ENCODE measurements at regions not wholly inside any gene's neighbourhood (a gene's known extent, or its start where the extent isn't known, plus 50 kb on each side); places are given as distances from the start of the nearest gene placed in this dataset.
"Not testable (repeated sequence)": the region's sequence is repeated elsewhere in the genome, so short reads cannot be mapped to it uniquely, and the experiment has no call there.

DNA sequence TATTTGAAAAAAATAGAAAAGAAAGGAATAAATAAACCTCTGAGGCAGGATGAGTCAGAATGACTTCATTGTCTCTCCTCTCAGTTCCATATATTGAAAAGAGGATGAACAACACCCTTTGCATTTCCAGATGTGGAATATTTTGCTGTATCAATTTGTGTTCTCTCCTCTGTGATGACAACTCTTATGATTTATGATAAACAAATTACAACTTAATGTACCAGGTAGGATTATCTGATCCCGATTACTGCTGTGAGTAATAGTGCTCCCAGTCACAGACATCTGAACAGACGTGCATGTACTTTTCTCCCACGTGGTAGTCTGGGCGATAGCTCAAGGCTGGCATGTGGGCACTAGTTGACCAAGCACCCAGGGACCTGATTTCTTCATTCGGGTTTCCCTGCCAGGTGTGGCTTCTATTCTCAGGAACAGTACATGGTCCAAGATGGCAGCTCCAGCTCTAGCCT is 142.1 kb upstream of the SULF2 start:
- H3K27me3 ChIP-seq (ENCODE audit: insufficient read depth, low read depth, severe bottlenecking) = no peaks in the 10 kb centered on the region
- H3K36me3 ChIP-seq = no peaks in the 10 kb centered on the region
- TF ChIP-seq, protein P1, sequence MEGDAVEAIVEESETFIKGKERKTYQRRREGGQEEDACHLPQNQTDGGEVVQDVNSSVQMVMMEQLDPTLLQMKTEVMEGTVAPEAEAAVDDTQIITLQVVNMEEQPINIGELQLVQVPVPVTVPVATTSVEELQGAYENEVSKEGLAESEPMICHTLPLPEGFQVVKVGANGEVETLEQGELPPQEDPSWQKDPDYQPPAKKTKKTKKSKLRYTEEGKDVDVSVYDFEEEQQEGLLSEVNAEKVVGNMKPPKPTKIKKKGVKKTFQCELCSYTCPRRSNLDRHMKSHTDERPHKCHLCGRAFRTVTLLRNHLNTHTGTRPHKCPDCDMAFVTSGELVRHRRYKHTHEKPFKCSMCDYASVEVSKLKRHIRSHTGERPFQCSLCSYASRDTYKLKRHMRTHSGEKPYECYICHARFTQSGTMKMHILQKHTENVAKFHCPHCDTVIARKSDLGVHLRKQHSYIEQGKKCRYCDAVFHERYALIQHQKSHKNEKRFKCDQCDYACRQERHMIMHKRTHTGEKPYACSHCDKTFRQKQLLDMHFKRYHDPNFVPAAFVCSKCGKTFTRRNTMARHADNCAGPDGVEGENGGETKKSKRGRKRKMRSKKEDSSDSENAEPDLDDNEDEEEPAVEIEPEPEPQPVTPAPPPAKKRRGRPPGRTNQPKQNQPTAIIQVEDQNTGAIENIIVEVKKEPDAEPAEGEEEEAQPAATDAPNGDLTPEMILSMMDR (IDR thresholded peaks at IDR 0.05; ENCODE audit: low read depth, low read length) = no peak
- H3K27ac ChIP-seq = no peak overlapping the region
- H3K9me3 ChIP-seq (ENCODE audit: severe bottlenecking) = no peaks in the 10 kb centered on the region
- no peak for DNase-seq
- H3K4me3 ChIP-seq (ENCODE audit: low read depth, low read length) = no peak overlapping the region

DNA sequence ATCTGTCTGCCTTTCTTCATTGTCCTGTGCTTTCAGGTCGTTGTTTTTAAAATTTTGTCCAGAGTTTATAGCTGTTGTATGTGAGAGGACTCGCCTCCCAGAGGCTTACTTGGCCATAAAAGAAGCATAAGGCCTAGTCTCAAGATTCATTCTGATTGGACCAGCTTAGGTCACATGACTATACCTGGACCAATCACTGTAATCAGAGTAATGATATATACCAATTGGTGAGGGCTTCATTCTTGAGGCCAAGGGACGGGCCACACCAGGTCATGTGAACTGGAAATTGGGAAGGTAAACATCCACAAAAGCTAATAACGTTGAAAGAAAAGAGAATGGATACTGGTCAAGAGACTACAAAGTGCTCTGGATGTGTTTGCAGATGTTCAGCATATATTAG is 141.4 kb upstream of the SULF2 start:
- no peaks in the 10 kb centered on the region for H3K9me3 ChIP-seq (ENCODE audit: severe bottlenecking)
- H3K4me3 ChIP-seq (ENCODE audit: low read depth, low read length) = no peak overlapping the region
- H3K27ac ChIP-seq = no peak overlapping the region
- no peaks in the 10 kb centered on the region for H3K27me3 ChIP-seq (ENCODE audit: insufficient read depth, low read depth, severe bottlenecking)
- no peak for DNase-seq
- TF ChIP-seq, protein P1 (IDR thresholded peaks at IDR 0.05; ENCODE audit: low read depth, low read length) = no peak
- no peaks in the 10 kb centered on the region for H3K36me3 ChIP-seq

DNA sequence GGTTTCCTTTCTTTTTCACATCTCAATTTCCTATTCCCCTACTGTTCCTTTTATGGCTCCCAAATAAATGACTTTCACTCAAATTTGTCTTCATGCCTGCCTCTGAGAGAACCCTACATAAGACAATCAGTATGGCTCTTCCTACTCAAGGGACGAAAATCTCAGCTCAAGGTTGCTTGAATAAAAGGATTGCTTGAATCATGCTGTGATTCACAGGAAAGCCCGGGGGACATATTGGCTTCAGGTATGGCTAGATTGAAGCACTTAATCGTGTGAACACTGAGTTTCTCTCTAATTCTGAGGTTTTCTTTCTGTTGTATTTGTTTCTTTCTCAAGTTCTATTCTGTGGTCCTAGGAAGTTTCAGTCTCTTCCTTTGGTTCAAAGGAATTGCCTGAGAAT is 140.3 kb upstream of the SULF2 start:
- H3K9me3 ChIP-seq (ENCODE audit: severe bottlenecking) = no peaks in the 10 kb centered on the region
- no peak overlapping the region for H3K4me3 ChIP-seq (ENCODE audit: low read depth, low read length)
- H3K27me3 ChIP-seq (ENCODE audit: insufficient read depth, low read depth, severe bottlenecking) = no peaks in the 10 kb centered on the region
- TF ChIP-seq, protein P1 (IDR thresholded peaks at IDR 0.05; ENCODE audit: low read depth, low read length) = no peak
- H3K27ac ChIP-seq = no peak overlapping the region
- DNase-seq = no peak
- no peaks in the 10 kb centered on the region for H3K36me3 ChIP-seq

DNA sequence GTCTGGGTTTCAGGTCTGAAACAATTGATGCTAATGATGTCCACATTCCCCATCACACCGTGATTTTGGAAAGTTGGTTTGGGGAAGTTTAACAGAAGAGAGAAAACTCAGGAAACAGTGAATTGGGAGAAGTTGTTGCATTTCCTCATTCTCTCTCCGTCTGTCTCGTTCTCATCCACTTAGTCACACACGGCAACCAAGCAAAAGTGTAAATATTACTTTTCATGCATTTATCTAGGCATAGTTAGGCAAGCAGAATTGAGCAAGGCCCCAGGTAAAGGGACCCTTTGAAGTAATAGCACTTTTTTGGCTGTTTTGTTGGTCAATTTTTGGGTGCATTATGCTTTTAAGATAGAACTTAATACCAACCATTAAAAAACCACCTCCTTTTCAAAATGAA is 137.0 kb upstream of the SULF2 start:
- H3K27me3 ChIP-seq (ENCODE audit: insufficient read depth, low read depth, severe bottlenecking) = no peaks in the 10 kb centered on the region
- TF ChIP-seq, protein P1 (IDR thresholded peaks at IDR 0.05; ENCODE audit: low read depth, low read length) = no peak
- H3K9me3 ChIP-seq (ENCODE audit: severe bottlenecking) = peaks cover 8% of the 10 kb centered on the region
- H3K27ac ChIP-seq = no peak overlapping the region
- no peaks in the 10 kb centered on the region for H3K36me3 ChIP-seq
- H3K4me3 ChIP-seq (ENCODE audit: low read depth, low read length) = no peak overlapping the region
- DNase-seq = no peak

DNA sequence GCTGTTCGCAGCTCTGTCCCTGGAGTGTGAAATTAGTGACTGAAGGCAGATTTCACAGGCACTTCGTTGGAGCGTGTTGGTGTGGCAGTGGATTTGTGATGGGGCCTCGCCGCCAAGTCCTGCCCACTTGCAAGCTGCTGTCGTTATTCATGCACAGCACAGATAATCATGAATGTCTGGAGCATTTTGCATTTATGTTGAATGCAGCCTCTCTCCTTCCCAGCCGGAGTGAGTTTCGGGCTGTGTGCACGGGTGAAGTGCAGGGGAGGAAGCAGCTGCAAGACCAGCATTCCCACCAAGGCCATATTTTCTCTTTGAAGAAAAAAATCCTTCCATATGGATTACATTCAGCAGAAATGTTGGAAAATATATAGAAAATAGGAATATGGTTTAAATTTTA is 136.5 kb upstream of the SULF2 start:
- not testable (repeated sequence) for H3K9me3 ChIP-seq (ENCODE audit: severe bottlenecking); H3K36me3 ChIP-seq; DNase-seq; H3K4me3 ChIP-seq (ENCODE audit: low read depth, low read length); H3K27ac ChIP-seq; H3K27me3 ChIP-seq (ENCODE audit: insufficient read depth, low read depth, severe bottlenecking)

DNA sequence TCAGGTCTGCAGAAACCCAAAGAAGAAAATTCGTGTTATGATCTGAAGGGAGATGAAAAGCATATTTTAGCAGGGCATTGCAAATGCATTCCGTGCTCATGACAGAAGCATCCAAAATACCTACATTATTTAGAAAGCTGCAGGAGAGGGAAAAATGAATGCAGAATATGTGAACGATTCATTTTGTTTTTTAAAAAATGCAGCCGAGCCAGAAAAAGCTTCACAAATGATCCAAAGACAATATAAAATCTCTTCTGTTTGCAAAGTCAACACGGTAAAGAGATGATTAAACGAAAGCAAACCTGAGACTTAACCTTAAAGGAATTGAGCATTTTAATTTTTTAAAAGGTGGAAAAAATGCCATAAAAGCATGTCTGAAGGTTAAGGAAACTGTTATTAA is 136.1 kb upstream of the SULF2 start:
- H3K27me3 ChIP-seq (ENCODE audit: insufficient read depth, low read depth, severe bottlenecking) = no peaks in the 10 kb centered on the region
- H3K9me3 ChIP-seq (ENCODE audit: severe bottlenecking) = peaks cover 8% of the 10 kb centered on the region
- H3K4me3 ChIP-seq (ENCODE audit: low read depth, low read length) = no peak overlapping the region
- DNase-seq = no peak
- H3K27ac ChIP-seq = no peak overlapping the region
- TF ChIP-seq, protein P1 (IDR thresholded peaks at IDR 0.05; ENCODE audit: low read depth, low read length) = no peak
- H3K36me3 ChIP-seq = no peaks in the 10 kb centered on the region

All from WERI-Rb-1 (cell line).